ENCODE measurements at regions not wholly inside any gene's neighbourhood (a gene's known extent, or its start where the extent isn't known, plus 50 kb on each side); places are given as distances from the start of the nearest gene placed in this dataset.

- H3K4me1 ChIP-seq (ENCODE audit: insufficient read depth, low read length): peaks cover 89% of the 10 kb centered on the region
- H4K20me1 ChIP-seq (ENCODE audit: insufficient read depth, low read length): no peaks in the 10 kb centered on the region
- DNase-seq (ENCODE audit: insufficient read length, low spot score, missing footprints): peak; percentile 85
- no peaks in the 10 kb centered on the region for H3K36me3 ChIP-seq (ENCODE audit: insufficient read depth, low read length)
- peak overlapping the region; percentile 8 for H3K4me3 ChIP-seq (ENCODE audit: insufficient read depth, low read length)
- no peaks in the 10 kb centered on the region for H3K9me3 ChIP-seq (ENCODE audit: low read depth, low read length)
- no peaks in the 10 kb centered on the region for H3K27me3 ChIP-seq (ENCODE audit: insufficient read depth, low read length)
- no peak for TF ChIP-seq CTCF (IDR thresholded peaks at IDR 0.05; ENCODE audit: extremely low read depth, low read depth, low read length)
- H3K4me2 ChIP-seq (ENCODE audit: insufficient read depth, low read length): peak overlapping the region; percentile 48
- peak overlapping the region; percentile 91 for H3K27ac ChIP-seq (ENCODE audit: low read depth, low read length)
- no peaks in the 10 kb centered on the region for H3K79me2 ChIP-seq (ENCODE audit: insufficient read depth, low read length)
- no peak overlapping the region for H2AFZ ChIP-seq (ENCODE audit: low read length)
Measured at GRCh38 chr4:13988353-13989305, 361.1 kb upstream of the BOD1L1 start.

- Histone ChIP-seq H3K27ac (ENCODE audit: low read depth, low read length) (peak overlapping the region; percentile 91), H3K79me2 (ENCODE audit: insufficient read depth, low read length) (no peaks in the 10 kb centered on the region), H3K9me3 (ENCODE audit: low read depth, low read length) (no peaks in the 10 kb centered on the region), H2AFZ (ENCODE audit: low read length) (no peak overlapping the region), H3K4me3 (ENCODE audit: insufficient read depth, low read length) (peak overlapping the region; percentile 8), H3K4me2 (ENCODE audit: insufficient read depth, low read length) (peak overlapping the region; percentile 48), H3K36me3 (ENCODE audit: insufficient read depth, low read length) (no peaks in the 10 kb centered on the region), H4K20me1 (ENCODE audit: insufficient read depth, low read length) (no peaks in the 10 kb centered on the region), H3K27me3 (ENCODE audit: insufficient read depth, low read length) (no peaks in the 10 kb centered on the region), H3K4me1 (ENCODE audit: insufficient read depth, low read length) (peaks cover 85% of the 10 kb centered on the region)
- no peak for TF ChIP-seq CTCF (IDR thresholded peaks at IDR 0.05; ENCODE audit: extremely low read depth, low read depth, low read length)
- no peak for DNase-seq (ENCODE audit: insufficient read length, low spot score, missing footprints)
Measured at GRCh38 chr4:13989501-13989900, 362.0 kb upstream of the BOD1L1 start.

GRCh38 chr4:13990596-13991589, 363.4 kb upstream of the BOD1L1 start:
- Histone ChIP-seq H3K4me1 (ENCODE audit: insufficient read depth, low read length) (peaks cover 71% of the 10 kb centered on the region), H3K4me2 (ENCODE audit: insufficient read depth, low read length) (peak overlapping the region; percentile 48), H4K20me1 (ENCODE audit: insufficient read depth, low read length) (no peaks in the 10 kb centered on the region), H3K4me3 (ENCODE audit: insufficient read depth, low read length) (no peak overlapping the region), H3K27ac (ENCODE audit: low read depth, low read length) (peak overlapping the region; percentile 91), H3K36me3 (ENCODE audit: insufficient read depth, low read length) (no peaks in the 10 kb centered on the region), H3K27me3 (ENCODE audit: insufficient read depth, low read length) (no peaks in the 10 kb centered on the region), H3K9me3 (ENCODE audit: low read depth, low read length) (no peaks in the 10 kb centered on the region), H2AFZ (ENCODE audit: low read length) (no peak overlapping the region), H3K79me2 (ENCODE audit: insufficient read depth, low read length) (no peaks in the 10 kb centered on the region)
- DNase-seq (ENCODE audit: insufficient read length, low spot score, missing footprints): no peak
- TF ChIP-seq CTCF (IDR thresholded peaks at IDR 0.05; ENCODE audit: extremely low read depth, low read depth, low read length): no peak
